H1 (cell line): ENCODE measurements at regions not wholly inside any gene's neighbourhood (a gene's known extent, or its start where the extent isn't known, plus 50 kb on each side); places are given as distances from the start of the nearest gene placed in this dataset.

ENCODE experiments used
- CTCF ChIA-PET: fragments of 300-600 bp; sonication (Branson Sonifier 250); formaldehyde crosslinking; loops from one replicate; lab custom pipeline; 2021; ENCODE audit not compliant: partially characterized antibody; lab: Charles Lee
- POLR2A ChIA-PET: fragments of 300-600 bp; sonication (Branson Sonifier 250); formaldehyde crosslinking; loops from one replicate; lab custom pipeline; 2021; ENCODE audit warnings: inconsistent platforms; ENCODE audit not compliant: partially characterized antibody; lab: Charles Lee
- DNase-seq, 2 experiments: peaks; one replicate each; pipeline versions ENCODE4 v3.0.0 to v3.0.0-alpha.2; 2010 to 2022; ENCODE audit warnings: low spot score in 2 of 2, low read depth in 1 of 2, mixed read lengths in 1 of 2
- FAIRE-seq: peaks from 2 replicates; lab custom pipeline; 2011; peaks lifted over from hg19 to GRCh38; lab: Jason Lieb, UNC
- H2AFZ ChIP-seq: 2 replicates; pipeline ENCODE4 v1.8.1; 2012; ENCODE audit warnings: low read length, inconsistent platforms
- H2AK5ac ChIP-seq: 2 replicates; pipeline ENCODE4 v1.6.1; 2013; ENCODE audit warnings: low read depth, low read length
- H2BK120ac ChIP-seq: replicated peaks from 2 replicates; pipeline ENCODE3; 2013; ENCODE audit warnings: low read depth, low read length, inconsistent platforms
- H2BK12ac ChIP-seq: 2 replicates; pipeline ENCODE4 v1.6.1; 2013; ENCODE audit warnings: low read depth, low read length
- H2BK15ac ChIP-seq: 2 replicates; pipeline ENCODE4 v1.6.1; 2013; ENCODE audit warnings: low read length
- H2BK20ac ChIP-seq: 2 replicates; pipeline ENCODE4 v1.6.1; 2013; ENCODE audit warnings: low read length
- H2BK5ac ChIP-seq: 2 replicates; pipeline ENCODE4 v1.6.1; 2013; ENCODE audit warnings: low read depth, low read length
- H3K14ac ChIP-seq: 2 replicates; pipeline ENCODE4 v1.6.1; 2013; ENCODE audit warnings: inconsistent platforms; ENCODE audit not compliant: insufficient read length
- H3K18ac ChIP-seq: 2 replicates; pipeline ENCODE4 v1.6.1; 2013; ENCODE audit warnings: low read length; ENCODE audit errors: extremely low read depth
- H3K23ac ChIP-seq: 2 replicates; pipeline ENCODE4 v1.6.1; 2013; ENCODE audit warnings: inconsistent platforms; ENCODE audit not compliant: insufficient read length
- H3K23me2 ChIP-seq: 2 replicates; pipeline ENCODE4 v1.6.1; 2013; ENCODE audit warnings: low read depth, low read length
- H3K27ac ChIP-seq: 2 replicates; pipeline ENCODE4 v1.6.1; 2011; ENCODE audit warnings: low read depth, low read length, inconsistent platforms
- H3K27me3 ChIP-seq, 4 experiments: replicated peaks in 1 of 4; 1 replicate in 1 of 4; 2 replicates in 3 of 4; pipeline versions ENCODE4 v1.6.1 to v1.8.1; 2011 to 2013; ENCODE audit warnings: low read length in 3 of 4, mild to moderate bottlenecking in 3 of 4, inconsistent platforms in 2 of 4, mixed read lengths in 2 of 4, moderate library complexity in 1 of 4; ENCODE audit not compliant: control insufficient read depth in 3 of 4, insufficient read depth in 3 of 4; ENCODE audit errors: extremely low read depth in 1 of 4
- H3K36me3 ChIP-seq, 4 experiments: 2 replicates each; pipeline versions ENCODE4 v1.6.1 to v1.8.1; 2011 to 2013; ENCODE audit warnings: mild to moderate bottlenecking in 4 of 4, low read length in 3 of 4, moderate library complexity in 2 of 4, control low read depth in 1 of 4, inconsistent platforms in 1 of 4; ENCODE audit not compliant: insufficient read depth in 4 of 4, control insufficient read depth in 2 of 4
- H3K4ac ChIP-seq: replicated peaks from 2 replicates; pipeline ENCODE3; 2013; ENCODE audit warnings: low read length, low read depth, mixed read lengths, inconsistent platforms; ENCODE audit not compliant: insufficient read length
- H3K4me1 ChIP-seq, 4 experiments: replicated peaks in 1 of 4; 1 replicate in 1 of 4; 2 replicates in 3 of 4; pipeline versions ENCODE4 v1.6.1 to v1.8.1; 2011 to 2013; ENCODE audit warnings: low read length in 3 of 4, inconsistent platforms in 2 of 4, mixed read lengths in 1 of 4; ENCODE audit not compliant: insufficient read depth in 4 of 4, control insufficient read depth in 3 of 4
- H3K4me2 ChIP-seq, 2 experiments: 2 replicates each; pipeline versions ENCODE4 v1.6.1 to v1.8.1; 2011 to 2013; ENCODE audit warnings: low read depth in 2 of 2, low read length in 2 of 2, control low read depth in 1 of 2, inconsistent platforms in 1 of 2, mild to moderate bottlenecking in 1 of 2; ENCODE audit not compliant: insufficient read depth in 1 of 2
- H3K4me3 ChIP-seq, 4 experiments: fragments of 200-600, 300-600 bp in 1 of 4; sonication (generic), shearing (Covaris generic), sonication (Bioruptor Twin) in 1 of 4; 2 replicates each; pipeline versions ENCODE4 v1.5.1 to v1.8.1; 2011 to 2016; ENCODE audit warnings: low read length in 4 of 4, low read depth in 3 of 4, control low read depth in 2 of 4, inconsistent platforms in 2 of 4, mild to moderate bottlenecking in 2 of 4, mixed read lengths in 1 of 4, moderate library complexity in 1 of 4; ENCODE audit not compliant: insufficient read depth in 2 of 4; ENCODE audit errors: extremely low read depth in 1 of 4
- H3K56ac ChIP-seq: replicated peaks from 2 replicates; pipeline ENCODE3; 2013; ENCODE audit warnings: low read depth, mild to moderate bottlenecking, mixed read lengths, low read length, inconsistent platforms; ENCODE audit not compliant: insufficient read length
- H3K79me1 ChIP-seq: 2 replicates; pipeline ENCODE4 v1.6.1; 2013; ENCODE audit warnings: low read depth, low read length, control low read depth
- H3K79me2 ChIP-seq, 2 experiments: 2 replicates each; pipeline versions ENCODE4 v1.6.1 to v1.8.1; 2012 to 2013; ENCODE audit warnings: low read length in 2 of 2, mild to moderate bottlenecking in 2 of 2, inconsistent platforms in 1 of 2; ENCODE audit not compliant: insufficient read depth in 2 of 2, control insufficient read depth in 1 of 2
- H3K9ac ChIP-seq, 4 experiments: replicated peaks in 1 of 4; 1 replicate in 1 of 4; 2 replicates in 3 of 4; pipeline versions ENCODE4 v1.6.1 to v1.8.1; 2011 to 2013; ENCODE audit warnings: low read depth in 3 of 4, low read length in 3 of 4, control low read depth in 2 of 4, mild to moderate bottlenecking in 2 of 4, moderate library complexity in 2 of 4, inconsistent platforms in 1 of 4; ENCODE audit errors: extremely low read depth in 1 of 4
- H3K9me3 ChIP-seq, 2 experiments: 2 replicates each; pipeline versions ENCODE4 v1.6.1 to v1.8.1; 2012 to 2013; ENCODE audit warnings: mild to moderate bottlenecking in 2 of 2, moderate library complexity in 2 of 2, control low read depth in 1 of 2, inconsistent platforms in 1 of 2, low read depth in 1 of 2, low read length in 1 of 2, mixed read lengths in 1 of 2; ENCODE audit not compliant: insufficient read depth in 2 of 2
- H4K20me1 ChIP-seq, 2 experiments: replicated peaks in 1 of 2; 2 replicates each; pipeline versions ENCODE3 to v1.8.1; 2011 to 2013; ENCODE audit warnings: inconsistent platforms in 2 of 2, low read length in 2 of 2, mild to moderate bottlenecking in 1 of 2; ENCODE audit not compliant: insufficient read depth in 2 of 2, control insufficient read depth in 1 of 2
- H4K5ac ChIP-seq: 2 replicates; pipeline ENCODE4 v1.6.1; 2013; ENCODE audit warnings: low read length, low read depth, mixed read lengths, inconsistent platforms; ENCODE audit not compliant: insufficient read length
- H4K8ac ChIP-seq: 2 replicates; pipeline ENCODE4 v1.8.0; 2013; ENCODE audit warnings: mild to moderate bottlenecking, moderate library complexity, low read length, inconsistent platforms; ENCODE audit not compliant: insufficient read depth; ENCODE audit errors: extremely low read depth
- H4K91ac ChIP-seq: replicated peaks from 2 replicates; pipeline ENCODE3; 2013; ENCODE audit warnings: low read length, mixed read lengths, inconsistent platforms; ENCODE audit not compliant: insufficient read length
- BCL11A ChIP-seq, 2 experiments: IDR thresholded peaks; one replicate each; pipeline ENCODE4 v1.6.1; 2011; ENCODE audit warnings: low read depth in 2 of 2, low read length in 2 of 2, mild to moderate bottlenecking in 2 of 2
- BRCA1 ChIP-seq: IDR thresholded peaks from 2 replicates; pipeline ENCODE4 v1.6.1; 2012; ENCODE audit warnings: low read depth, low read length, improper control_type of control experiment
- CEBPB ChIP-seq: IDR thresholded peaks from 2 replicates; pipeline ENCODE4 v1.6.1; 2012; ENCODE audit warnings: low read depth, low read length
- CHD1 ChIP-seq: IDR thresholded peaks from 2 replicates; pipeline ENCODE4 v1.6.1; 2012; ENCODE audit warnings: low read depth, low read length, improper control_type of control experiment
- CHD2 ChIP-seq: IDR thresholded peaks from 2 replicates; pipeline ENCODE4 v1.6.1; 2012; ENCODE audit warnings: low read length, improper control_type of control experiment
- CTCF ChIP-seq, 3 experiments: IDR thresholded peaks; 1 replicate in 2 of 3; 2 replicates in 1 of 3; pipeline versions ENCODE4 v1.5.1 to v1.6.1; 2011; ENCODE audit warnings: low read length in 3 of 3, mild to moderate bottlenecking in 3 of 3, inconsistent platforms in 2 of 3, low read depth in 1 of 3, moderate library complexity in 1 of 3; ENCODE audit not compliant: insufficient read depth in 1 of 3; ENCODE audit errors: control extremely low read depth in 1 of 3
- JUND ChIP-seq: IDR thresholded peaks from 2 replicates; pipeline ENCODE4 v1.6.1; 2011; ENCODE audit warnings: mild to moderate bottlenecking, improper control_type of control experiment, low read length
- POLR2A ChIP-seq, 2 experiments: IDR thresholded peaks; 1 replicate in 1 of 2; 2 replicates in 1 of 2; pipeline ENCODE4 v1.6.1; 2011; ENCODE audit warnings: low read depth in 2 of 2, low read length in 2 of 2, mild to moderate bottlenecking in 2 of 2; ENCODE audit errors: control extremely low read depth in 1 of 2
- RAD21 ChIP-seq, 2 experiments: IDR thresholded peaks in 1 of 2; conservative IDR thresholded peaks in 1 of 2; 2 replicates each; pipeline ENCODE4 v1.6.1; 2011; ENCODE audit warnings: low read depth in 2 of 2, low read length in 2 of 2, improper control_type of control experiment in 1 of 2, inconsistent platforms in 1 of 2, mild to moderate bottlenecking in 1 of 2, moderate library complexity in 1 of 2
- SIRT6 ChIP-seq: IDR thresholded peaks from one replicate; pipeline ENCODE4 v1.7.1; 2012; ENCODE audit warnings: low read length, inconsistent platforms
- SP1 ChIP-seq: IDR thresholded peaks from 2 replicates; pipeline ENCODE4 v1.6.1; 2011; ENCODE audit warnings: low read depth, low read length
- SP4 ChIP-seq: IDR thresholded peaks from 2 replicates; pipeline ENCODE4 v1.6.1; 2012; ENCODE audit warnings: low read length, inconsistent platforms
- SUZ12 ChIP-seq: fragments of 200-600 bp; sonication (generic); IDR thresholded peaks from 2 replicates; pipeline ENCODE4 v1.6.1; 2012; ENCODE audit warnings: mild to moderate bottlenecking, inconsistent platforms, low read length, moderate library complexity, mixed read lengths
- WGBS, 2 experiments: shearing (Covaris generic) in 1 of 2; methylation state at CpG; one replicate each; pipeline versions ENCODE4 v1.1.6 to v1.1.7; 2013 to 2015; ENCODE audit warnings: low lambda C conversion rate in 2 of 2, mixed read lengths in 2 of 2, inconsistent platforms in 1 of 2, low coverage in 1 of 2, missing lambda C conversion rate in 1 of 2; ENCODE audit not compliant: insufficient replicate concordance in 2 of 2, insufficient coverage in 1 of 2, insufficient read length in 1 of 2; ENCODE audit errors: extremely low coverage in 1 of 2, missing lambda C conversion rate in 1 of 2; 5-methylcytosine and 5-hydroxymethylcytosine counted together

DNA sequence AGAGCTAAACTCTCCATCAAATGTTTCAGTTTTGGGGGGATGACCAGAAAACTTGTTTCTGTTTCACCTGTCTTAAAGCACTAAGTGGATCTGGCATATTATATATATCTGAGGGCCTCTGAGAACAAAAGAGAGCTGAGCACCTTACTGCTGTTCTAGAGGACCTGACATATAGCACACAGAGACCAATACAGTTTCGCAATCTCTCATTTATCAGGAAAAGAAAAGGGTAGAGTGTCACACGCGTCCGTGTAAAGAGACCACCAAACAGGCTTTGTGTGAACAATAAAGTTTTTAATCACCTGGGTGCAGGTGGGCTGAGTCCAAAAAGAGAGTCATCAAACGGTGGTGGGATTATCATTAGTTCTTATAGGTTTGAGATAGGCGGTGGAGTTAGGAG, 434.5 kb upstream of the KCND2 start:
- no peaks in the 10 kb centered on the region for H3K79me2 ChIP-seq
- no peak for DNase-seq
- TF ChIP-seq CHD1 (no peak), JUND (no peak), SUZ12 (no peak), POLR2A (IDR thresholded peaks at IDR 0.05; ENCODE audit: control extremely low read depth in 1 of 2, low read depth in 2 of 2, low read length in 2 of 2) (no peak), SP1 (no peak), BRCA1 (no peak), CEBPB (no peak), CHD2 (no peak), SIRT6 (no peak), CTCF (IDR thresholded peaks at IDR 0.05; ENCODE audit: control extremely low read depth in 1 of 3, insufficient read depth in 1 of 3, low read depth in 1 of 3, low read length in 3 of 3) (no peak), BCL11A (IDR thresholded peaks at IDR 0.05; ENCODE audit: low read depth in 2 of 2, low read length in 2 of 2) (no peak), SP4 (no peak), RAD21 (IDR thresholded peaks at IDR 0.05 in 1 of 2, conservative IDR thresholded peaks at IDR 0.05 in 1 of 2; ENCODE audit: low read depth in 2 of 2, low read length in 2 of 2) (no peak)
- TF ChIP-seq, all 59 proteins: peak for 0
- H3K23ac ChIP-seq: no peak overlapping the region
- H3K4ac ChIP-seq: no peak overlapping the region
- no peak overlapping the region for H2BK12ac ChIP-seq
- H4K91ac ChIP-seq: no peak overlapping the region
- 91% methylated on average over 6 of the region's 6 CpGs; no CpG with 5 or more reads in 1 of the 2 experiments for WGBS, 2 experiments
- H3K27me3 ChIP-seq: no peaks in the 10 kb centered on the region
- H3K4me1 ChIP-seq: peaks cover 0 to 4% (median 0%) of the 10 kb centered on the region in 4 experiments; a peak in 1 of 7 replicates
- H3K9me3 ChIP-seq: peaks cover 5 to 9% of the 10 kb centered on the region in 2 experiments; a peak in 2 of 4 replicates
- no peak overlapping the region for H2AK5ac ChIP-seq
- no peak overlapping the region for H3K14ac ChIP-seq
- no peak overlapping the region for H2BK5ac ChIP-seq
- no peak overlapping the region for H2BK15ac ChIP-seq
- peaks cover 0 to 3% (median 0%) of the 10 kb centered on the region in 4 experiments; a peak in 1 of 8 replicates for H3K36me3 ChIP-seq
- no peaks in the 10 kb centered on the region for H4K20me1 ChIP-seq
- no peak overlapping the region for H2BK120ac ChIP-seq
- no peak overlapping the region for H3K4me2 ChIP-seq
- POLR2A ChIA-PET: no interaction called here
- no peak overlapping the region for H3K4me3 ChIP-seq
- CTCF ChIA-PET: interaction anchor here (0.6 kb wide), 1 partner anchor 13 kb away, joined by 3 read pairs; no protein-coding TSS in a partner anchor
- H3K56ac ChIP-seq: no peak overlapping the region
- no peak overlapping the region for H4K8ac ChIP-seq
- H3K18ac ChIP-seq: no peak overlapping the region
- H2BK20ac ChIP-seq: no peak overlapping the region
- H3K9ac ChIP-seq: no peak overlapping the region
- H4K5ac ChIP-seq: no peak overlapping the region
- H3K23me2 ChIP-seq: no peaks in the 10 kb centered on the region
- FAIRE-seq: no peak
- H3K79me1 ChIP-seq: no peaks in the 10 kb centered on the region
- no peak overlapping the region for H3K27ac ChIP-seq
- no peak overlapping the region for H2AFZ ChIP-seq
